Glutamatergic neuron (in vitro differentiated cells): ENCODE measurements at regions not wholly inside any gene's neighbourhood (a gene's known extent, or its start where the extent isn't known, plus 50 kb on each side); places are given as distances from the start of the nearest gene placed in this dataset.
"Not testable (repeated sequence)": the region's sequence is repeated elsewhere in the genome, so short reads cannot be mapped to it uniquely, and the experiment has no call there.

Experiments
- DNase-seq: peaks from one replicate; pipeline ENCODE4 v3.0.0; 2022
- H3K27ac Mint-ChIP-seq: one replicate; pipeline ENCODE4 v1.8.0; 2020; ENCODE audit warnings: mild to moderate bottlenecking, mixed read lengths, inconsistent platforms; ENCODE audit not compliant: unreplicated experiment
- H3K27me3 Mint-ChIP-seq: one replicate; pipeline ENCODE4 v1.8.0; 2020; ENCODE audit warnings: mild to moderate bottlenecking, moderate library complexity, mixed read lengths, inconsistent platforms; ENCODE audit not compliant: unreplicated experiment
- H3K36me3 Mint-ChIP-seq: one replicate; pipeline ENCODE4 v1.8.0; 2020; ENCODE audit warnings: mild to moderate bottlenecking, mixed read lengths, inconsistent platforms; ENCODE audit not compliant: unreplicated experiment
- H3K4me1 Mint-ChIP-seq: one replicate; pipeline ENCODE4 v1.8.0; 2020; ENCODE audit warnings: mild to moderate bottlenecking, low read depth, mixed read lengths, inconsistent platforms; ENCODE audit not compliant: unreplicated experiment
- H3K4me3 Mint-ChIP-seq: one replicate; pipeline ENCODE4 v1.8.0; 2020; ENCODE audit warnings: mild to moderate bottlenecking, mixed read lengths, inconsistent platforms; ENCODE audit not compliant: unreplicated experiment
- H3K9me3 Mint-ChIP-seq: one replicate; pipeline ENCODE4 v1.8.0; 2020; ENCODE audit warnings: mild to moderate bottlenecking, moderate library complexity, mixed read lengths, inconsistent platforms; ENCODE audit not compliant: unreplicated experiment
- TF ChIP-seq, protein P1 (sequence below): fragments of 200-600 bp; sonication (generic); IDR thresholded peaks from one replicate; pipeline ENCODE4 v1.5.0; 2021; ENCODE audit not compliant: partially characterized antibody, unreplicated experiment

- Mint-ChIP-seq H3K9me3 (peaks cover 3% of the 10 kb centered on the region), H3K4me1 (peaks cover 1% of the 10 kb centered on the region), H3K4me3 (no peak overlapping the region), H3K36me3 (peaks cover 4% of the 10 kb centered on the region), H3K27me3 (no peaks in the 10 kb centered on the region), H3K27ac (no peak overlapping the region)
- no peak for DNase-seq
- TF ChIP-seq, protein P1, sequence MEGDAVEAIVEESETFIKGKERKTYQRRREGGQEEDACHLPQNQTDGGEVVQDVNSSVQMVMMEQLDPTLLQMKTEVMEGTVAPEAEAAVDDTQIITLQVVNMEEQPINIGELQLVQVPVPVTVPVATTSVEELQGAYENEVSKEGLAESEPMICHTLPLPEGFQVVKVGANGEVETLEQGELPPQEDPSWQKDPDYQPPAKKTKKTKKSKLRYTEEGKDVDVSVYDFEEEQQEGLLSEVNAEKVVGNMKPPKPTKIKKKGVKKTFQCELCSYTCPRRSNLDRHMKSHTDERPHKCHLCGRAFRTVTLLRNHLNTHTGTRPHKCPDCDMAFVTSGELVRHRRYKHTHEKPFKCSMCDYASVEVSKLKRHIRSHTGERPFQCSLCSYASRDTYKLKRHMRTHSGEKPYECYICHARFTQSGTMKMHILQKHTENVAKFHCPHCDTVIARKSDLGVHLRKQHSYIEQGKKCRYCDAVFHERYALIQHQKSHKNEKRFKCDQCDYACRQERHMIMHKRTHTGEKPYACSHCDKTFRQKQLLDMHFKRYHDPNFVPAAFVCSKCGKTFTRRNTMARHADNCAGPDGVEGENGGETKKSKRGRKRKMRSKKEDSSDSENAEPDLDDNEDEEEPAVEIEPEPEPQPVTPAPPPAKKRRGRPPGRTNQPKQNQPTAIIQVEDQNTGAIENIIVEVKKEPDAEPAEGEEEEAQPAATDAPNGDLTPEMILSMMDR, result no peak
Observed at GRCh38 chr5:99355881-99356280, 427.1 kb upstream of the CHD1 start.

DNA sequence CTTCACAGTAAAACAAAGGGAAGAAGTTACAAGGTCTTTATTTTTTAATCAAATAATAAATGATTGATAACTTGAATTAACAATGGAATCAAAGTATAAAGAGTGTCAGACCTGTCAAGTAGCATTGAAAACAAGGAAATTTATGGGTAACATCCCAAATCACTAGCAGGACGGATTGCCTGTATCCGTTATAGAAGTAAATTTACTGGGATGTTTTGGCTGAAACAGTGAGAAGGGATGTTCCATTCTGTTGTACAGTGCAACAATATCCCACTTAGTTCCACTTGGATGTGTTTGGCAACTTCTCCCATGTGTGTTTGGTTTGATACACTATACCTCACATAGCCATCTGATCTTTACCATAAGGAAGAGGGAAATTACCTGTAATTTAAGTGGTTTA is 421.0 kb upstream of the CHD1 start:
- DNase-seq, result no peak
- TF ChIP-seq, protein P1, result no peak
- Mint-ChIP-seq H3K9me3 (peaks cover 3% of the 10 kb centered on the region), H3K4me3 (no peak overlapping the region), H3K4me1 (no peaks in the 10 kb centered on the region), H3K27me3 (no peaks in the 10 kb centered on the region), H3K36me3 (peaks cover 4% of the 10 kb centered on the region), H3K27ac (no peak overlapping the region)

DNA sequence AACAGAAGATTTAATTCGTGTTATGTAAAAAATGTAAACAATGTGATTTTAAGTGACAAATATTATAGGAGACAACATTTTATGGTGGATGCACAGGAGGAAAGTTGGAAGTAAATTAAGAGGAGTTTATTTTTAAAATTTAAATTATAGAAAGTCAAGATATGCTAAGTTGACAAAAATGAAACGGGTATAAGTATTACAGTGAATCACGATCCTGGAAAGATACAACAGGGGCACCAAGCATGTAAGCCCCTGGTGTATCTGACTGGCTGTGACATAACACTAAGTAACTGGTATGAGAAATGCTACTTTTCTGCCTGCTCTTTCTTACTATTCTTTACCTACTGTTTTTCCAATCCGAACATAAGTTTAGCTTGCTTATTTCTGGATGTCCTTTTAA is 419.8 kb upstream of the CHD1 start:
- no peak overlapping the region for H3K4me3 Mint-ChIP-seq

GRCh38 chr5:99339758-99340157 is 411.0 kb upstream of the CHD1 start:
- H3K27me3 Mint-ChIP-seq, DNase-seq, H3K9me3 Mint-ChIP-seq, H3K4me3 Mint-ChIP-seq, H3K4me1 Mint-ChIP-seq, H3K27ac Mint-ChIP-seq, H3K36me3 Mint-ChIP-seq: not testable (repeated sequence)

More for the DNA sequence above, 419.8 kb upstream of the CHD1 start:
- no peaks in the 10 kb centered on the region for H3K36me3 Mint-ChIP-seq
- H3K9me3 Mint-ChIP-seq, result no peaks in the 10 kb centered on the region
- TF ChIP-seq, protein P1, result no peak
- H3K27me3 Mint-ChIP-seq, result no peaks in the 10 kb centered on the region
- no peak for DNase-seq
- no peaks in the 10 kb centered on the region for H3K4me1 Mint-ChIP-seq
- H3K27ac Mint-ChIP-seq, result no peak overlapping the region

DNA sequence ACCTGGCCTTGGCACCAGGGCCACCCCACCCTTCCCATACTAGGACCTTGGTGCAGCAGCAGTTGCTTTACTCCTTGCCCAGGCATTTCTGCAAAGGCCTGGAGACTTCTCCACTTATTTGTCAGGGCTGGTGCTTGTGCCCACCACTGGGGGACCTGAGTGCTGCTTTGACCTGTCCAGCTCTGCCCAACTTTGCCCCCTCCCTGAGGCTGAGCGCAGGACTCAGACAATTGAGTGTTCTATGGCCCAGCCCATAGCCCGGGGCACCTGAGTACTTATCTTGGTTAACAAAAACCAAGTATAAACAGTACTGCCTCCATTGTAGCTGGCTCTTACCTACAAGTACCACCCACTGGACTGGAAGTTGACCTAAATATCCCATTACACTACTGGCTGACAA is 406.1 kb upstream of the CHD1 start:
- no peak for DNase-seq
- Mint-ChIP-seq H3K36me3 (peaks cover 8% of the 10 kb centered on the region), H3K4me3 (no peak overlapping the region), H3K27ac (no peak overlapping the region), H3K9me3 (peaks cover 5% of the 10 kb centered on the region), H3K4me1 (no peaks in the 10 kb centered on the region), H3K27me3 (no peaks in the 10 kb centered on the region)
- TF ChIP-seq, protein P1, result no peak

DNA sequence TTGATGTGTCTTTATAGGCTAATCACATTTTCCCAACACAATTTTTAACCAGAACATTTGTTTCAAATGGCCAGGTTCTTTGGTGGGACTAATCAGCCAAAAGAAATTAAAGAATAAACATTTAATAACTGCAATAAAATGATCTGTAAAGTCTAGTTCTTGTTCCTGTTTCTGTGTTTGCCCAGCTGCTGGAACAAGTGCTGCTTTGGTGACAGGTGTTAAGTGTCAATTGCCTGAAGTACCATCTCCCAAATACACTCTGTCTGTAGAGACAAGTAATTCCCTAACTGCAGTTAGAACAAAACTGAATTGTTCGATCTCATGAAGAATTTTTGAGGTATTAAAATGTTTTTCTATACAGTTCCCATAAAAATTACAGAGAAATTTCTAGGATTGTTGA is 402.3 kb upstream of the CHD1 start:
- no peak overlapping the region for H3K4me3 Mint-ChIP-seq
- TF ChIP-seq, protein P1, result no peak
- H3K36me3 Mint-ChIP-seq, result peaks cover 8% of the 10 kb centered on the region
- H3K4me1 Mint-ChIP-seq, result peaks cover 4% of the 10 kb centered on the region
- H3K9me3 Mint-ChIP-seq, result peaks cover 2% of the 10 kb centered on the region
- DNase-seq, result no peak
- H3K27me3 Mint-ChIP-seq, result no peaks in the 10 kb centered on the region
- no peak overlapping the region for H3K27ac Mint-ChIP-seq
